GM21381 (cell line): ENCODE measurements at regions not wholly inside any gene's neighbourhood (a gene's known extent, or its start where the extent isn't known, plus 50 kb on each side); places are given as distances from the start of the nearest gene placed in this dataset.

Experiments
- ATAC-seq: cut with Tn5 transposase; IDR thresholded peaks from one replicate; pipeline ENCODE4 v1.9.1; 2021; ENCODE audit warnings: mild to moderate bottlenecking, moderate library complexity; ENCODE audit not compliant: unreplicated experiment

GRCh38 chr16:86286991-86287663 is 223.2 kb upstream of the FOXF1 start:
- ATAC-seq: no peak

GRCh38 chr16:86287664-86288201 is 222.6 kb upstream of the FOXF1 start:
- no peak for ATAC-seq

GRCh38 chr16:86288716-86289294 is 221.5 kb upstream of the FOXF1 start:
- ATAC-seq: no peak

GRCh38 chr16:86289304-86289703 is 221.0 kb upstream of the FOXF1 start:
- ATAC-seq: no peak

- ATAC-seq: no peak
Measured at GRCh38 chr16:86289907-86290306, 220.4 kb upstream of the FOXF1 start.

GRCh38 chr16:86291491-86291890 is 218.8 kb upstream of the FOXF1 start:
- ATAC-seq: no peak

GRCh38 chr16:86292171-86292775 is 218.1 kb upstream of the FOXF1 start:
- no peak for ATAC-seq

GRCh38 chr16:86292942-86293341 is 217.4 kb upstream of the FOXF1 start:
- no peak for ATAC-seq

- no peak for ATAC-seq
Measured at GRCh38 chr16:86293906-86294305, 216.4 kb upstream of the FOXF1 start.

GRCh38 chr16:86294535-86295196 is 215.7 kb upstream of the FOXF1 start:
- ATAC-seq: no peak

GRCh38 chr16:86296256-86296655 is 214.1 kb upstream of the FOXF1 start:
- no peak for ATAC-seq

- ATAC-seq: no peak
Measured at GRCh38 chr16:86297391-86297790, 212.9 kb upstream of the FOXF1 start.

GRCh38 chr16:86297866-86298757 is 212.2 kb upstream of the FOXF1 start:
- no peak for ATAC-seq

GRCh38 chr16:86298758-86299134 is 211.6 kb upstream of the FOXF1 start:
- ATAC-seq: no peak

GRCh38 chr16:86299882-86300610 is 210.3 kb upstream of the FOXF1 start:
- no peak for ATAC-seq

GRCh38 chr16:86300746-86301481 is 209.4 kb upstream of the FOXF1 start:
- ATAC-seq: no peak

- no peak for ATAC-seq
Measured at GRCh38 chr16:86302421-86303109, 207.8 kb upstream of the FOXF1 start.

- no peak for ATAC-seq
Measured at GRCh38 chr16:86303787-86304678, 206.3 kb upstream of the FOXF1 start.
